HG02938 (cell line): ENCODE measurements at regions not wholly inside any gene's neighbourhood (a gene's known extent, or its start where the extent isn't known, plus 50 kb on each side); places are given as distances from the start of the nearest gene placed in this dataset.
"Not testable (repeated sequence)": the region's sequence is repeated elsewhere in the genome, so short reads cannot be mapped to it uniquely, and the experiment has no call there.

ENCODE experiments used
- ATAC-seq: cut with Tn5 transposase; IDR thresholded peaks from one replicate; pipeline ENCODE4 v1.9.1; 2021; ENCODE audit warnings: mild to moderate bottlenecking, moderate library complexity; ENCODE audit not compliant: unreplicated experiment

DNA sequence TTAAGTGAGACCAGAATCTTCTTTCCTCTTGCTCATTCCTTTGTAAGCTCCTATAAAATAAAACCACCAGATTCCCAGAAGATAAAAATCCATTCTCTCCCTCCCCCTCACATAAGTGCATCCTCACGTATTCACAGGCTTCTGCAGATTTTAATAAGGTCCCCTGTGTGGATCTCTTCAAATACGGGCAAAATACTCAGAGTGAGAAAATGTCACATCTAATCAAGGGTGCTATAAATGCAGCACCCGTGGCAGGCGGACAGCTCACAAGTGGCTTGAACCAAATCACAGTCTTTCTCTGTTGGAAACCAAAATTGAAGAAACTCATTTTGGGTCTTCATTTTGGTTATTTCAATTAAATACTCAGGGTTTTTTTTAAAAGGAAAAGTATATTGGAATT, 212.9 kb upstream of the CMC1 start:
- no peak for ATAC-seq

DNA sequence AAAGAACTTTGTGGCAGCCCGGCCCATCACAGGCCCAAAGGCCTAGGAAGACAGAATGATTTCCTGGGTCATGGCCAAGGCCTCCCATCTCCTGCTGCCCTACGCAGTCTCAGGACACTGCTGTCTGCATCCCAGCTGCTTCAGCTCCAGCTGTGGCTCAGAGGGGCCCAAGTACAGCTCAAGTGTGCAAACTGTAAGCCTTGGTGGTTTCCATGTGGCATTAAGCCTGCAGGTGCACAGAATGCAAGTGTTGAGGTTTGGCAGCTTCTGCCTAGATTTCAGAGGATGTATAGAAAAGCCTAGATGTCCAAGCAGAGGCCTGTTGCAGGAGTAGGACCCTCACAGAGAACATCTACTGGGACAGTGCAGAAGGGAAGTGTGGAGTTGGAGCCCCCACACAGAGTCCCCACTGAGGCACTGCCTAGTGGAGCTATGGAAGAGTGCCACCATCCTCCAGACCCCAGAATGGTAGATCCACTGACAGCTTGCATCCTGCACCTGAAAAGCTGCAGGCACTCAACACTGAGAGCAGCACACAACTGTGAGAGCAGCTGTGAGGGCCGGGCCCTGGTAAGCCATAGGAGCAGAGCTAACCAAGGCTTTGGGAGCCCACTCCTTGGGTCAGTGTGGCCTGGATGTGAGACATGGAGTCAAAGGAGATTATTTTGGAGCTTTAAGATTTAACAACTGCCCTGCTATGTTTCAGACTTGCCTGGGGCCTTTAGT, 208.2 kb upstream of the CMC1 start:
- no peak for ATAC-seq

DNA sequence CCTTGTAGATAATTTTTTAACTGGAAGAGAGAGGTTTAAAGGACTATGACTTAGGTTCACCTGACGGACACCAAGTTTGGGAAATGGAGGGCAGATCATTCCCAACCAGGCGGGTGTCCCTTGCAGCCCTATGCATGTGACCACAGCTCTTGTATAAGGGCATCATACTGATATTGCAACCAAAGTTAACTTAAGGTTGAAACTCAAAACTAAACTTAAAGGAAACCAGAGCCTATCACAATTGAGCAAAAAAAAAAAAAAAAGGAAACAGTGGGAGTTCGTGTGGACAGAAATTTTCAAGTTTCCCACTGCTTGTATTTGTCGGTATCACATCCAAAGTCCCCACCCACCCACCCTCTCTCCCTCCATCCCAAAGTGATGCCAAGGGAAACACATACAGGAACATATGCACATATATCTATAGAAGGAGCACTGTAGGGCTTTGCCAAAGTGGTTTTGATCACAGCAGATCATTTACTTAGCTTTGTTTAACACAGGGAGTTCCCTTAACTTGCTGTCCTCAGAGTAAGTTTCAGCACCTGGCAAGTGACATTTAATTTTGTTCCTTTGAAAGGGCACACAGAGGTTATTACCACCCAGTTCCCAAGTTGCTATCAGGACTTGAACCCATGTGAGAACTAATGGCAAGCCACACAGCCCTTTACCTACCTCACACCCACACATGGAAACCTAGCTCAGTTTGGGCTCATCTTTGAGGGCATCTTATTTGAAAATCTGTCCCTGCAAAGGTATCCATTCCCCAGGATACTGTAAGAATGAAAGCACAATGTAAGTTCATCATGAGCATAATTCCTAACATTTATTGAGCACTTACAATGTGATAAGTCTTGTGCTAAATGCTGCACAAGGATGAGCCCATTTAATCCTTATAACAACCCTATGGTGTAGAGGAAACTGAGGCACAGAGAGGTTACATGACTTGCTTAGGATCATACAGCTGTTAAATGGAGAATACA, 204.5 kb upstream of the CMC1 start:
- peak; percentile 60 for ATAC-seq

DNA sequence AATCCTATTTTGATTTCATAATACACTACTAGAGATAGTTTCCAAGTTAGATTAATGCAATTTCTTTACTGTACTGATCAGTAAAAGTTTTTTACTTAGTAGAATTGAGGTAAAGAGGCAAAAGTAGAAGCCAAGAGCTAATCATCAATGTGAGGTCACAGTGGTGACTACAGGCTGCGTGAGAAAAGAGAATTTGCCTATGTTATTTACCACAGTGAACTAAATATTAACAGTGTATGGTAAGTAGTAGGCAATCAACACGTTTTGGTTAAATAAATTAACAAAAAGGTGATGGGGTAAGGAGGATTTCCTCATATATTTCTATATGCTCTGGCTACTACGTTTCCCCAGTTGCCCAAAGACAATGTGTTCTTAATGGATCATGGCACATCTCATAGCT, 202.2 kb upstream of the CMC1 start:
- no peak for ATAC-seq

DNA sequence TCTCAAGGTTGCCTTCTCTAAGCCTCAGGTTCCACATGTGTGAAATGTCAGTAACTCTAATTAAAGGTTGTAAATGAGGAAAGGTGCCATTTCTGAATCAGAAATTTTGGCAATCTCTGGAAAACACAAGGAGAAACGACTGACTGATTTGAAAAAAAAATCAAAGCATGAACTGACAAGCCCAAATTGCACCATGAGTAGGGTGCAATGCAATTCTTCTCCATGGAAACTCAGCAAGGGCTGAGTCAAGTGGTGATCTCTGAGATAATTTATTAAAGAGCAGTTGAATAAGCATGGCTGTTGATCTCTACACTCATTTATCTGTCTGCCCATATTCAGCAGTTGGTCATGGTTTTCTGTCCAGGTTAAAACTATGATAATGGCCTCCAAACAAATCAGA, 201.6 kb upstream of the CMC1 start:
- no peak for ATAC-seq

DNA sequence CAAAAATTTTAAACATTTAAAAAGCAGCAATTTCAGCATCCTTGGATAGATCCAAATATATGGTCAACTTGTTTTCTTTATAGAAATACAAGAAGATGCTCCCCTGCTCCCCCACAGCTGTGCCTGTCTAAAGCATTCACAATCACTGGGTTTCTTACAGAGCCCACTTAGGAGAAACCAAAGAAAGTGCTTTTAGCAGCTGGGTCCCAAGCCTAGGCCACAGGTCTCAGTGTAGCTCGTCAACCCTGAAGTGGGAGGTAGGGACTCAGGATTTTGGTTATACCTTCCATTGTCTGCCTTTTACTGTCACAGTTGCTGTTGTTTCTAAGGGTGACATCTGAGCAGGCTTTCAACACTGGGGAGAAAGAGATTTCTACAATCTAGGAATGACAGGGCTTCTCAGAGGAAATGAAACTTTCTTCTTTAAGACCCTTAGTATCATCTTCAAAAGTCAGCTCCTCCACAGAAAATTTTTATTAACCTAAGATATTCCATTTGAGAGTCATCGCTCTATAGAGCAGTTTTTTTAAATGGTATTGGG, 199.3 kb upstream of the CMC1 start:
- ATAC-seq = peak; percentile 64

DNA sequence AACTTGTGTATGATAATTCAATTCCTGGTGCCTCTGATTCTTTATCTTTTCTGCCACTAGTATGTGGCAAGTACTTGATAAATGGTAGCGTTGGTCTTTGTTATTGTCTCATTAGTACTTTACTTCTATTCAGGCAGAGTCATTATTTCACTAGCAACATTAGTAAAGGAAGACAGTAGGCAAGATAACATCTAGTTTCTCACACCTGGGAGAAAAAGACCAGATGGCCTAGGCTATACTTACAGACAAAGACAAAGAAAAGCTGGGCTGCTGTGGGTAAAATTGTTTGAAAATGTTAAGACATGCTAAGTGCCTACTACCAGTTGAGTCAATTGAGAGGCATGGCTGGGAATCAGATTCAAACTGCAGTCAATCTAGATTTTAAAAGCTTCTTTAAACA, 198.7 kb upstream of the CMC1 start:
- peak; percentile 19 for ATAC-seq

DNA sequence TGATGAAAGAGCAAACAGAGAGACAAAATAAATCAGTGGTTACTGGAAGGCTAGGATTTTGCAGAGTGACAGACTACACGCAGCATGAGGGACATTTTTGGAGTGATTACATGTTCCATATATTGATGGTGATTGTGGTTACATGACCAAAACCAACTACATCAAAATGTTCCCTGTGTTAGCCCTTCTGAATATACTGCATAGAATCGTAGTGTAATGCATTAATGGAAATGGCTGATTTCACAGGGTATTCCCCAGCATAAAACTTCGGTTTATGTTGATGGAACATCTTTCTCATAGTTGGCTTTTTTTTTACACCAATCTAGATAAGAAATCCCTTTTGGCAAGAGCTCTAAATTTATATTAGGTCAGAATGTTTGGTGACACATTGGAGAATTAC, 191.3 kb upstream of the CMC1 start:
- no peak for ATAC-seq

DNA sequence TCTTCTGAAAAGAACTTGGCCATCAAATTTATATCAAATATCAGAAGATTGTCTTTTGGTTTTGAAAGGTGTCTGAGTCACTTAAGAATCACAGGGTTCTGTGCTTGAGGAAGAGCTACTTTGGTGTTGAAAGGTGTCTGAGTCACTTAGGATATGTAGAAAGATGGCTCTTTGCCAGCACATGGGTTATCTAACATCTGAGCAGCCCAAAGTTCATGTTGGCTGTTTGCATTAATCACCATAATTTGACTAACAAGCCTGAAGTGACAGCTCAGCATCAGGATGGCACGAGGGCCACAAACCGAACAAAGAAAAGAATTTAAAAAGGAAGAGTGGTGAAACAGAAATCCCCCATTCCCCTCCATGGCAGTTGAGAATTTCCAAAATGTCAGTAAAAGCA, 190.5 kb upstream of the CMC1 start:
- ATAC-seq = no peak

DNA sequence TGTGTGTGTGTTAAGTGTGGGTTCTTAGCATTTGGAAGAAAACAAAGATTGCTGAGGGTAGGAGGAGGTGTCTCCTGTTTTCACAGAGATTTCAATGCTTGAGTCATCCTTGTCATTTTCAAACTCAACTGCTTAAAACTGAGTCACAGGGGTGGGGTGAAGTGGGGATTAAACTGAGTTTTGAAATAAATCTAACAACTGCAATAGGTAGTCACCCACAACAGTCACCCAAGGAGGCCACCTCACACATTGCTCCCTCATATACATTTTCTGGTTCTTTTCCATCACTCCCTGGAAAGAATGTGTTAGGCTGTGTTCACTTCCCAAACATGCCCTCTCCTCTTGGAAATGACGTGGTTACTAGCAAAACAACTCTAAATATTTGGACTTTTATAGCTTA, 187.7 kb upstream of the CMC1 start:
- no peak for ATAC-seq

DNA sequence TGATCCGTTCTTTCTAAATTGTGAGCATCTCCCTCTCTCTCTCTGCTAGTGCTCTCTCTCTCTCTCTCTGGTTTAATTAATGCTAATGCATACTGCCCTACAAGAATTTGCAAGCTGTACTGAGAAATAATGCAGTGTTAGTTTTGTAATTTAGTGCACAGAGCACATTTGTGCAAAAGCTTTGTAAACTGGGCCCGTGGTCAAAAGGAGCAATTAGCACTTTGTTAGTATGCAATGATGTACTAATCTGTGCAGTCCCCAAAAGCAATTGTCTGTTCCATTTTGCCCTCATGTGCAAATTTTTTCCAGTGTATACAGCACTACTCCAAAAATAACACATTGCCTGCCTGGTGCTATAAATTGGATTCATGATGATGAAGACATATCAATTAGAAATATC, 184.6 kb upstream of the CMC1 start:
- ATAC-seq = no peak

DNA sequence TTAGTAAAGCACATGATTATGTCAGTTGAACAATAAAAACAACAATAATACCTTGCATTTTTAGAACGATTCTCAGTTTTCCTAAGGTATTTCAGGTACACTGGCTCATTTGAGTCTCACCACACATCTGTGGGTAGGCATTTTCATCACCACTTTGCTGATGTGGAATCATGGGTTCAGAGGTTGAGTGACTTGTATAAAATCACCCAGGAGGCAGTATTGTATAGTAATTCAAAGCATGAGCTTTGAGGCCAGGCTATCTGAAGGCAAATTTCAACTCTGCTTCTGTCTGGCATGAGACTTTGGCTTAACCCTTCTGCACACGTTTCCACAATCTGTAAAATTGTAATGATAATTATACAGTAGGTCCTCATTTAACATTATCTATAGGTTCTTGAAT, 183.9 kb upstream of the CMC1 start:
- ATAC-seq = no peak

DNA sequence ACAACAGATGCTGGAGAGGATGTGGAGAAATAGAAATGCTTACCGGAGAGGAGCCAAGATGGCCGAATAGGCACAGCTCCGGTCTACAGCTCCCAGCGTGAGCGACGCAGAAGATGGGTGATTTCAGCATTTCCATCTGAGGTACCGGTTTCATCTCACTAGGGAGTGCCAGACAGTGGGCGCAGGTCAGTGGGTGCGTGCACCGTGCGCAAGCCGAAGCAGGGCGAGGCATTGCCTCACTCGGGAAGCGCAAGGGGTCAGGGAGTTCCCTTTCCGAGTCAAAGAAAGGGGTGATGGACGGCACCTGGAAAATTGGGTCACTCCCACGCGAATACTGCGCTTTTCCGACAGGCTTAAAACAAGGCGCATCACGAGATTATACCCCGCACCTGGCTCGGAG, 182.2 kb upstream of the CMC1 start:
- ATAC-seq = not testable (repeated sequence)

DNA sequence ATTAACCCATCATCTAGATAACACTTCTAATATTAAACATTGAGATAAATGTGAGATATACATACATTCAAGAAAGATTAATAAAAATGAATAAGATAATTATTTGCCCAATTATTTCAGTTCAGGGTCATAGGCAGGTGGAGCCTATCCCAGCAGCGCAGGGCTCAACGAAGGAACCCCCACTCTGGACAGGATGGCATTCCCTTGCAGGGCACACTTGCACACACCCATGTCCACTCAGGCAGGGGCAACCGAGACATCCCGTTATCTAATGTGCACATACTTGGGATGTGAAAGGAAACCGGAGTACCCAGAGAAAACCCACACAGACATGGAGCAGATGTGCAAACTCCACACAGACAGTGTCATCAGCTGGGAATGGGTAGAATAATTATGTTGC, 175.4 kb upstream of the CMC1 start:
- no peak for ATAC-seq

DNA sequence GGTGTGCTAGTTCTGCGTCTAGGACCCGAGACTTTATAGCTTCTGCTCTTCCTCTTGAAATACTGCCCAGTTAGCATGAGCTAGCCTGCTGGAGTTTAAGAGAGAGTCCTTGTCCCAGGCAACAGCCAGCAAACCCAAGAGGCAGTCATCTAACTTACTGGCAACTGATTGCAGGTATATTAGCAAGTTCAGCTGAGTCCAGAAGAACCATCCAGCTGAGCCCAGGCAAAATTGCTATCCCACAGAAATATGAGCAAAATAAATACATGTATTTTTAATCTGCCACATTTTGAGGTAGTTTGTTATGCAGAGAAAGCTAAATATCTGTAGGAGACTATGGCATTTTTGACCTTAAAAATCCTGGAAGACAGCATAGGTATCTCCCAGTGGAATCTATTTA, 174.4 kb upstream of the CMC1 start:
- ATAC-seq = no peak

DNA sequence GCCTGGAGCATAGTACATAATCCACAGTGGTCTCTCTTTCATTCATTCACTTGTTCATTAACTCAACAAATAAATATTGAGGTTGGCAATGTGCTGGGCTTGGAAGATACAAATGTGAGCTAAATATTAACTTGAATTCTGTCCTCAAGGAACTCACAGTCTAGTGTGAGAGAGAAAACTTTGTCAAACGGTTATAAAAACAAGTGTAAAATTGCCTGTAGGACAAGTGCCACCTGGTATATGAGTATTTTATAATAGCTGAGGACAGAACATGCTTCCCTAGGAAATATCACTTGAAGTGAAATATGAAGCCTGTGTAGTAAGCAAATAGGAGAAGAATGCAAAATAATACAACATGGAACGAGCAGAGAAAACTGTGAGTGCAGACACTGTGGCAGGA, 173.1 kb upstream of the CMC1 start:
- no peak for ATAC-seq

DNA sequence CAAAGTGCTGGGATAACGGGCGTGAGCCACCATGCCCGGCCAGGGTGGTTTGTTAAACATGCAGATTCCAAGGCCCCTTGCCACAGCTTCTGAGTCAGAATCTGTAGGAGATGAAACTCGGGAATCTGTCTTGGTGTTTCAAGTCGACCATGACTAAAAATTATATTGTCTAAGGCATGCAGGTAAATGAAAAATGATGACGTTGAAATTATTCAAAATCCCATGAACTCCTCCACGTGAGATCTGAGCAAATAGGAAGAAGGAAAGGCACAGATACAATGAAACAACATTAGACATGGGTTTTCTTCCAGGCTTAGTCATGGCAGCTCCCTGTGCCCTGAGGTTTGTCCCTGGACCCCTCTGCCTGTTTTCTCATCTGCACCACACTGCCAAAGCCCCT, 172.0 kb upstream of the CMC1 start:
- ATAC-seq = no peak

DNA sequence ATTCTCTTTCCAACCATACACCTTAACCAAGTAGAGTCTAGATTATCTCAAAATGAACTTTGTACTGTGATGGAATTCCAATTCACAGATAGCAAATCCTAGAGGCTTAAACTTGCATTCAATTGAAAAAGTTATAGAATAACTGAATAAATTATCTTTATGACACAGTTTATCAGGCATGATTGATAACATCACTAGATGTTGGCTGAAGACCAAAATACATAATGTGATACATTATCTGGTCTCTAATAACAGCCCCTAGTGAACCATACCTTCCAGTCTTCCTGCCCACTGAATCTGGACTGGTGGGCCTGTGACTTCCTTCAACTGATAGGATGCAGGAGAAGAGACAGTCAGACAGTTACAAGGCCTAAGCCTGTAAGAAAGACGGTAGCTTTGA, 165.2 kb upstream of the CMC1 start:
- ATAC-seq = no peak

DNA sequence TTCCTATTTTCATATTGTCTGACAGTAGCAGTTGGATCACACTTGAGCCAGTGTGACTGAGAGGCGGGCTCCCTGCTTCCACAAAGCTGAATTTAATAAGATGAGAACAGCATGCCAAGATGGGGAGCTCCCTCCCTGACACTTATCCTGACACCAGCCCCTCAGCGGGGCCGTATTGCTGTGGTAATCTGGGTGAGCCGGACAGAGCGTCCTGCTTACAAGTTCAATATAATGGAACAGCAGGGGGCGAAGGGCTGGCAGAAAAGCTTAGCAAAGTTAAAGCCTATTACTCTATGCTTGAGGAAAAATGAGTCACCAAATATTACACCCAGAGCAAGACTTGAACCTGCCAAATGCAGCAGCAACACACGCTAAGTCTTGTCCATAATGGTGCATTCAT, 163.8 kb upstream of the CMC1 start:
- ATAC-seq = no peak

DNA sequence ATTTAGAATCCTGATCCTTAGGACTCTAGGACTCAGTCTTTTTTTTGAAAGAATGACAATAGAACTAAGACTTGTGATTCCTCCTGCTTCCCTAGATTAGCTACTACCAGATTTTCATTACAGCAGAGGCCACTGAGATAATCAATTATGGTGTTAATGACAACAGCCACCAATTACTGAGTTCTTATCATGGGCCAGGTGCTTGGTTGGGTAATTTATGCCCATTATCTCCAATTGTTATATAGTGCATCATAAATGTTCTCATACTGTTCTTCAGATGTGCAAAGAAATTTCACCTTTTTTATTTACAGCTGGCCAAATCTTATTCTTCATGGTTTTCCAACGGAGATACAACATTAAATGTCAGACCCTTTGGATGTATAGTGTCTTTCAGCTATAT, 162.9 kb upstream of the CMC1 start:
- ATAC-seq = no peak

DNA sequence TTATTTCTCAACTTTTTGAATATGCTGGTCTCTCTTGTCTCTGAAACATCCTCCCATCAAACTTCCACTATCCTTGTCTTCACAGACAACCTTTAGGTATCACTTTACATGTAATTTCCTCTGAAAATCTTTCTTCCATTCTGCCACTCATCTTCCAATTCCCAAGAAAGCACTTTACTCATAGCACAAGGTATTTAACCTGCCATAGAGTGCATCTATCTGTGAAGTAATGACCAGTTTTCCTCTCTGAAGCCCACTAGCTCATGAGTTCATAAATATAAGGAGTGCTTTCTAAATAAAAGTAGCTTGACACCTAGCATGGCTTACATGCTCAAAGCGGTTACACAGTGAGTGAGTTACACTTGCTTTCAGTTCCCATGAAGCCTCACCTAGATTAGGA, 160.7 kb upstream of the CMC1 start:
- no peak for ATAC-seq

DNA sequence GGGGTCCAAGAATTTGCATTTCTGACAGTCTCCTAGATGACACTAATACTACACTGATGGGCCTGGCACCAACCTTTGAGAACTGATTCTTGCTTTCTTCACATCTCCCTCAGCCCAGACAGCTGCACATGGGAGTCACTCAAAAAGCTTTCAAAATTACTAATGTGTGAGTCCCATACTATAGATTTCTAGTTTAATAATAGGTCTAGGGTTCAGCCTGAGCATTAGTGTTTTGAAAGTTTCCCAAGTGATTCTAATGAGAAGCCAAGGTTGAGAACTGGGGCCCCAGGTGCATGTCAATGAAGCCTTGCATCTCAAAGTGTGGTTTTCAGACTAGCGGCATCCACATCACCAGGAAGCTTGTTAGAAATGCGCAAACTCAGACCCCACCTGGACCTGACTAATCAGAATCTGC, 159.9 kb upstream of the CMC1 start:
- ATAC-seq = peak; percentile 66
